ENCODE measurements at regions not wholly inside any gene's neighbourhood (a gene's known extent, or its start where the extent isn't known, plus 50 kb on each side); places are given as distances from the start of the nearest gene placed in this dataset.

- H3K9me3 Mint-ChIP-seq = peaks cover 6% of the 10 kb centered on the region
- no peaks in the 10 kb centered on the region for H3K36me3 Mint-ChIP-seq
- ATAC-seq (no peak), DNase-seq (ENCODE audit: low spot score) (no peak)
- H3K27me3 Mint-ChIP-seq = no peaks in the 10 kb centered on the region
- no peak overlapping the region for H3K27ac Mint-ChIP-seq
- H3K4me1 Mint-ChIP-seq (ENCODE audit: low read depth in 2 of 2) = no peaks in the 10 kb centered on the region
- H3K4me3 Mint-ChIP-seq = no peak overlapping the region
Measured at GRCh38 chr5:5061836-5062235, 78.3 kb upstream of the ADAMTS16 start.

- Mint-ChIP-seq H3K27ac (no peak overlapping the region), H3K36me3 (no peaks in the 10 kb centered on the region), H3K4me3 (no peak overlapping the region), H3K4me1 (ENCODE audit: low read depth in 2 of 2) (no peaks in the 10 kb centered on the region), H3K9me3 (peaks cover 3% of the 10 kb centered on the region), H3K27me3 (no peaks in the 10 kb centered on the region)
- DNase-seq (ENCODE audit: low spot score) (no peak), ATAC-seq (no peak)
Measured at GRCh38 chr5:5062525-5063302, 77.4 kb upstream of the ADAMTS16 start.

- no peak for DNase-seq (ENCODE audit: low spot score)
- Mint-ChIP-seq H3K36me3 (no peaks in the 10 kb centered on the region), H3K27me3 (no peaks in the 10 kb centered on the region), H3K4me1 (ENCODE audit: low read depth in 2 of 2) (no peaks in the 10 kb centered on the region), H3K4me3 (no peak overlapping the region), H3K9me3 (peaks cover 3% of the 10 kb centered on the region), H3K27ac (no peak overlapping the region)
- ATAC-seq = no peak
Measured at GRCh38 chr5:5063533-5063953, 76.6 kb upstream of the ADAMTS16 start.

GRCh38 chr5:5065472-5065871, 74.7 kb upstream of the ADAMTS16 start:
- no peak overlapping the region for H3K27ac Mint-ChIP-seq
- no peaks in the 10 kb centered on the region for H3K4me1 Mint-ChIP-seq (ENCODE audit: low read depth in 2 of 2)
- no peaks in the 10 kb centered on the region for H3K36me3 Mint-ChIP-seq
- peaks cover 6% of the 10 kb centered on the region for H3K9me3 Mint-ChIP-seq
- DNase-seq (ENCODE audit: low spot score) (no peak), ATAC-seq (no peak)
- no peak overlapping the region for H3K4me3 Mint-ChIP-seq
- H3K27me3 Mint-ChIP-seq = no peaks in the 10 kb centered on the region

- no peak overlapping the region for H3K27ac Mint-ChIP-seq
- ATAC-seq (no peak), DNase-seq (ENCODE audit: low spot score) (no peak)
- no peaks in the 10 kb centered on the region for H3K36me3 Mint-ChIP-seq
- no peak overlapping the region for H3K4me3 Mint-ChIP-seq
- H3K9me3 Mint-ChIP-seq = peaks cover 9% of the 10 kb centered on the region
- no peaks in the 10 kb centered on the region for H3K4me1 Mint-ChIP-seq (ENCODE audit: low read depth in 2 of 2)
- no peaks in the 10 kb centered on the region for H3K27me3 Mint-ChIP-seq
Measured at GRCh38 chr5:5066276-5067186, 73.6 kb upstream of the ADAMTS16 start.

DNA sequence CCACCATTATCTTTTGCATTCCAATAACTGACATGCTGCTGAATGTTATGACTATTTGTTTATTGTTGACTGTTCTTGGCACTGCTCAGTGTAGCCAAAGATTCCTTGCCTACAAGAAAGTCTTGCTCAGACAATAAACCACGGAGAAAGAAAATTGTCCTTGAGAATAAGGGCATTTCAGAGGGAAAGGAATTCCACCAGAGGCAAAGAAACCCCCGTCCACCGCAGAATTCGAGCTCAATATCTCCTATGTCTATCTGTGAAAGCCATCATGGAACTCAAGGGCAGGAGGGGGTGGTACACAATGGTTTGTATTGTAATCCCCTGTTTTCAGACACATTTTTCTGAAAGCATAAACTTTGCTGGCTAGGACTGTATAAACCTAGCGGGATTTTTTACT, 70.3 kb upstream of the ADAMTS16 start:
- H3K9me3 Mint-ChIP-seq = peaks cover 16% of the 10 kb centered on the region

GRCh38 chr5:5071554-5071953, 68.6 kb upstream of the ADAMTS16 start:
- DNase-seq (ENCODE audit: low spot score) (no peak), ATAC-seq (no peak)
- Mint-ChIP-seq H3K27ac (no peak overlapping the region), H3K4me1 (ENCODE audit: low read depth in 2 of 2) (no peaks in the 10 kb centered on the region), H3K27me3 (no peaks in the 10 kb centered on the region), H3K9me3 (peaks cover 13% of the 10 kb centered on the region), H3K36me3 (no peaks in the 10 kb centered on the region), H3K4me3 (no peak overlapping the region)

More for the DNA sequence above, 70.3 kb upstream of the ADAMTS16 start:
- no peaks in the 10 kb centered on the region for H3K4me1 Mint-ChIP-seq (ENCODE audit: low read depth in 2 of 2)
- no peaks in the 10 kb centered on the region for H3K27me3 Mint-ChIP-seq
- H3K36me3 Mint-ChIP-seq = no peaks in the 10 kb centered on the region
- no peak for DNase-seq (ENCODE audit: low spot score)
- H3K27ac Mint-ChIP-seq = no peak overlapping the region
- H3K4me3 Mint-ChIP-seq = no peak overlapping the region
- ATAC-seq = no peak

GRCh38 chr5:5077236-5077635, 62.9 kb upstream of the ADAMTS16 start:
- Mint-ChIP-seq H3K27me3 (no peaks in the 10 kb centered on the region), H3K36me3 (no peaks in the 10 kb centered on the region), H3K4me3 (no peak overlapping the region), H3K27ac (no peak overlapping the region), H3K4me1 (ENCODE audit: low read depth in 2 of 2) (no peaks in the 10 kb centered on the region), H3K9me3 (peaks cover 7% of the 10 kb centered on the region)
- DNase-seq (ENCODE audit: low spot score) (no peak), ATAC-seq (no peak)

DNA sequence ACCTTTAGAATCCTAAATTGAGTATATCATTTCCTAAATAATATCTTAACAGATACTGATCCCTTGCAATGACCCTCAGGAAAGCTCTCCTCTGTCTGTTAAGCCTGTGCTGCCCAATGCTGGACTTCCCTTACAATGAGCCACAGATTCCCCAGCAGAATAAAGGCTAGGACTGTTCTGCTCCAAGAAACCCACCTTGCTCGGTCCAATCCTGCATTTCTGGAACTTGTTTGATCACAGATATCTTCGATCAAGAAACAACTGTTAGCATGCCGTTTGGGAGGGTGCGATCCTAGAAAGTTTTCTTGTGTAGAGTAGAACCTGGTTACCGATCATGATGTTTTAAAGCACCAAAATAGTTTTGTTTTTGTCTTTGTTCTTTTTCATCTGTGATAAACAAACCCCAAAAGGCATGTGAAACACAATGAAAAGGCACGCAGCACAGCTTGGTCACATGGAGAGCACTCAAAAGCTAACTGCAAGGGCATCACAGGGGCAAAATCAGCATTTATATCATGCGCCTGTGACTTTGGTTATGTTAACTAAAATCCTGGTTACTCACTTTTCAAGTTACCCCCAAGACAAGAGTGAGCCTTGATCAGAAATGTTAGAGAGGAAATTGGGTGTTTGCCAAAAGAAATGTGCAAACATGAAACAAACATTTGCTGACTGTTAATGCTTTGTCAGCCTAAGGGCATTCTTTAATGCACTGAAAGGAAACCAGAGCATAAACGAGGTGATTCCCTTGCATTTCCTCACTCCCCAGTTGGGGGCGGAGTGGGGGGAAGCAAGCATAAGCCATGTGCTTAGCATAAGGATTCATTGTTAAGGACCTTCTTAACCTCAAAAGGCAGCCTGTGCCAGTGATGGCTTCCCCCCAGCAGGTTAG, 61.9 kb upstream of the ADAMTS16 start:
- Mint-ChIP-seq H3K9me3 (peaks cover 4% of the 10 kb centered on the region), H3K4me1 (ENCODE audit: low read depth in 2 of 2) (no peaks in the 10 kb centered on the region), H3K36me3 (no peaks in the 10 kb centered on the region), H3K27me3 (no peaks in the 10 kb centered on the region), H3K4me3 (no peak overlapping the region), H3K27ac (no peak overlapping the region)
- no peak for ATAC-seq
- no peak for DNase-seq (ENCODE audit: low spot score)

DNA sequence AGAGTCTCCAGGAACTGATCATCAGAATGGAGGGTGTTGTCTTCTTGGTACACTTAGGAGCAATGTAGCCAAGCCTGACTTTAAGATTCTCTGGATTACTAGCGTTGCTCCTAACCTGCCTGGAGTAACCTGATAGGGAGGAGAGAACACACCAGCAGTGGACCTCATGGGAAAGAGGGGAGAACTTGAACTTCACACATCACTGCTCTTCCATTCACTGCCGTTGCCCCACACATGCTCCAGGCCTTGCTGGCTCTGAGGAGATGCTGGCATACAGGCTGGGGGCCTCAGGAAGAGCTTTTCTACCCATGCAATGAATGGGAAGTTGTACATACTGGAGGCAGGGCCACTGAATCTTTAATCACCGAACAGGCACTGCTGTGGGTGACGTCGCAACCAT, 60.3 kb upstream of the ADAMTS16 start:
- Mint-ChIP-seq H3K36me3 (no peaks in the 10 kb centered on the region), H3K27me3 (no peaks in the 10 kb centered on the region), H3K9me3 (no peaks in the 10 kb centered on the region), H3K27ac (no peak overlapping the region), H3K4me1 (ENCODE audit: low read depth in 2 of 2) (no peaks in the 10 kb centered on the region), H3K4me3 (no peak overlapping the region)
- ATAC-seq (no peak), DNase-seq (ENCODE audit: low spot score) (no peak)

GRCh38 chr5:5080790-5081189, 59.3 kb upstream of the ADAMTS16 start:
- no peaks in the 10 kb centered on the region for H3K4me1 Mint-ChIP-seq (ENCODE audit: low read depth in 2 of 2)
- no peaks in the 10 kb centered on the region for H3K36me3 Mint-ChIP-seq
- no peak overlapping the region for H3K4me3 Mint-ChIP-seq
- DNase-seq (ENCODE audit: low spot score) (no peak), ATAC-seq (no peak)
- H3K9me3 Mint-ChIP-seq = no peaks in the 10 kb centered on the region
- no peaks in the 10 kb centered on the region for H3K27me3 Mint-ChIP-seq
- no peak overlapping the region for H3K27ac Mint-ChIP-seq

DNA sequence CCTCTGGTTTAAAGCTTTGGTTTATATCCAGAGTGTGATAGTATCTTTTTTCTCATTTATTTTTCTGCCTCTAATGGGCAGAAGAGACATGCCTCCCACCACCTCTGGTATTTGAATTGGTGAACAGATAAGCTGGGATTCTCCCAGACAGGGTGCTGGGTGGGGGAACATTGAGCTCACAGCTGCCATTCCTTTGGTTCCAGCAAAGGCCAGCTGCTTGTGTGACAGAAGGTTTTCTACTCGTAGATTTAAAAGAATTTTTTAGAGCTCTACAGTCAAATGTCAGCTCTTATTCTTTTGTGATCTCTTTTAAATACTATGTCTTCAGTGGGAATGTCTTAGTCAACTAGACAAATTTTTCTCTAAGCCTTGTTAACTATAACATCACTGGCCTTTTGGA, 54.7 kb upstream of the ADAMTS16 start:
- DNase-seq (ENCODE audit: low spot score) (no peak), ATAC-seq (no peak)
- H3K4me1 Mint-ChIP-seq (ENCODE audit: low read depth in 2 of 2) = no peaks in the 10 kb centered on the region
- no peak overlapping the region for H3K27ac Mint-ChIP-seq
- no peak overlapping the region for H3K4me3 Mint-ChIP-seq
- H3K36me3 Mint-ChIP-seq = no peaks in the 10 kb centered on the region
- no peaks in the 10 kb centered on the region for H3K9me3 Mint-ChIP-seq
- no peaks in the 10 kb centered on the region for H3K27me3 Mint-ChIP-seq

DNA sequence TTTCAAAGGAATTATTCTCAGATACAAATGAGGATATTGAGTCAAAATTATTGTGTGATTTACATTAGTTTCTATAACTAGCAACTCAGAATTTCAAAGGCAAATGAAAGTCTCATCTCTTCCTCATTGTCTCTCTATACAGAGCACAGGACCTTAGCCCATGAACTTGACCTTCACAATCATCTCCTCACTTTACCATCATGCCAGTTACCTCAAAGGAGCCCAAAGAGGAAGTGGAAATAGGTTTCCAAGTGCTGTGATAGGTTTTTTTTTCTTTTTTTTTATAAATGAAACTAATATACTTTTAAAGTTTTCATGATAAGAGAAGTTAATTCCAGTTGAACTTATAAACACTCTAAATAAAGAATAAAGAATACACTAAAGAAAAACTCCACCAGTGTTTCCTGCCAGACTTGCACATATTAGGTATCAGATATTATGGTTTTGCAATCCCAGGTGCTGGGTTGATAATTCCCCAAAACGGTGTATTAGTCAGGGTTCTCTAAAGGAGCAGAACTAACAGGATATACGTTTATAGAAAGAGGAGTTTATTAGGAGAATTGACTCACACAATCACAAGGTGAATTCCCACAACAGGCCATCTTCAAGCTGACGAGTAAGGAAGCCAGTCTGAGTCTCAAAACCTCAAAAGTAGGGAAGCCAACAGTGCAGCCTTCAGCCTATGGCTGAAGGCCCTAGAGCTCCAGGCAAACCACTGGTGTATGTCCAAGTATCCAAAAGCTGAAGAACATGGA, 50.1 kb upstream of the ADAMTS16 start:
- ATAC-seq (no peak), DNase-seq (ENCODE audit: low spot score) (no peak)
- no peak overlapping the region for H3K27ac Mint-ChIP-seq
- H3K4me3 Mint-ChIP-seq = no peak overlapping the region
- H3K36me3 Mint-ChIP-seq = no peaks in the 10 kb centered on the region
- H3K4me1 Mint-ChIP-seq (ENCODE audit: low read depth in 2 of 2) = no peaks in the 10 kb centered on the region
- peaks cover 7% of the 10 kb centered on the region for H3K9me3 Mint-ChIP-seq
- H3K27me3 Mint-ChIP-seq = no peaks in the 10 kb centered on the region
